WERI-Rb-1 (cell line): ENCODE measurements at regions not wholly inside any gene's neighbourhood (a gene's known extent, or its start where the extent isn't known, plus 50 kb on each side); places are given as distances from the start of the nearest gene placed in this dataset.

Source experiments
- DNase-seq: peaks from one replicate; pipeline ENCODE4 v3.0.0-alpha.2; 2020
- H3K27ac ChIP-seq: fragments of 250-450 bp; sonication (Bioruptor Pico); 2 replicates; pipeline ENCODE4 v1.5.1; 2020; ENCODE audit warnings: mild to moderate bottlenecking, moderate library complexity
- H3K27me3 ChIP-seq: fragments of 250-450 bp; sonication (Bioruptor Pico); 2 replicates; pipeline ENCODE4 v1.5.1; 2021; ENCODE audit warnings: mild to moderate bottlenecking, low read depth, moderate library complexity; ENCODE audit not compliant: insufficient read depth, severe bottlenecking
- H3K36me3 ChIP-seq: fragments of 250-450 bp; sonication (Bioruptor Pico); 2 replicates; pipeline ENCODE4 v1.5.1; 2020; ENCODE audit warnings: mild to moderate bottlenecking, moderate library complexity
- H3K4me3 ChIP-seq: 2 replicates; pipeline ENCODE4 v1.5.1; 2011; ENCODE audit warnings: low read depth, mild to moderate bottlenecking, control low read depth, low read length
- H3K9me3 ChIP-seq: fragments of 250-450 bp; sonication (Bioruptor Pico); 2 replicates; pipeline ENCODE4 v1.5.1; 2021; ENCODE audit warnings: mild to moderate bottlenecking, moderate library complexity; ENCODE audit not compliant: severe bottlenecking
- TF ChIP-seq, protein P1 (sequence below): IDR thresholded peaks from 2 replicates; pipeline ENCODE4 v1.5.1; 2011; ENCODE audit warnings: low read depth, mild to moderate bottlenecking, control low read depth, inconsistent platforms, low read length

DNA sequence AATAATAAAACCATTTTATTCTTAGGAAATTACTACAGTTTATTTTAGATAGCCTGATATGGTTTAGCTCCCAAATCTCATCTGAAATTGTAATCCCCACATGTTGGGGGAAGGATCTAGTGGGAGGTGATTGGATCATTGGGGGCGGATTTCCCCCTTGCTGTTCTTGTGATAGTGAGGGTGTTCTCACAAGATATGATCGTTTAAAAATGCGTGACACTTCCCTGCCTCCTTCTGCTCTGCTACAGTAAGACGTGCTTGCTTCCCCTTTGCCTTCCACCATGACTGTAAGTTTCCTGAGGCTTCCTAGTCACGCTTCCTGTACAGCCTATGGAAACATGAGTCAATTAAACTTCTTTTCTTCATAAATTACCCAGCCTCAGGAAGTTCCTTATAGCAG is 122.4 kb upstream of the FGF10 start:
- Histone ChIP-seq H3K27ac (no peak overlapping the region), H3K27me3 (no peaks in the 10 kb centered on the region)

DNA sequence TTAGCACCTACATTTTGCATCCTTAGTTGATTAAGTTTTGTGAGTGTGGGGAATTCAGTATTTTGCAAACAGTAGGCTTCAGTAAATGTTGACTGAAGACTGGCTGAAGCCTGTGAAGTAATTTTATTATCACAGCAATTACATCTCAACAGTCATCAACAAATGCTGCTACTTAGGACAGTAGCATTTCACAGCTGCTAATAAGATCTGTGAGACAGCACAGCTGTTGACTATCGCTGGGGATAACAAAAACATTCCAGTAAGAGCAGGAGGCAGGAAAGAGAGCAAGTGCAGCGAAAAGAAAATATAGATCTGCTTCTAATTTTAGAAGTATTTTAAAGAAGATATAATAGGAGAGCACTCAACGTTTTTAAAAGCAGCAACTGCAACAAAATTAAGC is 117.3 kb upstream of the FGF10 start:
- Histone ChIP-seq H3K27ac (no peak overlapping the region), H3K36me3 (no peaks in the 10 kb centered on the region), H3K27me3 (no peaks in the 10 kb centered on the region), H3K9me3 (no peaks in the 10 kb centered on the region), H3K4me3 (no peak overlapping the region)
- DNase-seq, result no peak
- TF ChIP-seq, protein P1, sequence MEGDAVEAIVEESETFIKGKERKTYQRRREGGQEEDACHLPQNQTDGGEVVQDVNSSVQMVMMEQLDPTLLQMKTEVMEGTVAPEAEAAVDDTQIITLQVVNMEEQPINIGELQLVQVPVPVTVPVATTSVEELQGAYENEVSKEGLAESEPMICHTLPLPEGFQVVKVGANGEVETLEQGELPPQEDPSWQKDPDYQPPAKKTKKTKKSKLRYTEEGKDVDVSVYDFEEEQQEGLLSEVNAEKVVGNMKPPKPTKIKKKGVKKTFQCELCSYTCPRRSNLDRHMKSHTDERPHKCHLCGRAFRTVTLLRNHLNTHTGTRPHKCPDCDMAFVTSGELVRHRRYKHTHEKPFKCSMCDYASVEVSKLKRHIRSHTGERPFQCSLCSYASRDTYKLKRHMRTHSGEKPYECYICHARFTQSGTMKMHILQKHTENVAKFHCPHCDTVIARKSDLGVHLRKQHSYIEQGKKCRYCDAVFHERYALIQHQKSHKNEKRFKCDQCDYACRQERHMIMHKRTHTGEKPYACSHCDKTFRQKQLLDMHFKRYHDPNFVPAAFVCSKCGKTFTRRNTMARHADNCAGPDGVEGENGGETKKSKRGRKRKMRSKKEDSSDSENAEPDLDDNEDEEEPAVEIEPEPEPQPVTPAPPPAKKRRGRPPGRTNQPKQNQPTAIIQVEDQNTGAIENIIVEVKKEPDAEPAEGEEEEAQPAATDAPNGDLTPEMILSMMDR, result no peak

More for the DNA sequence above, 122.4 kb upstream of the FGF10 start:
- DNase-seq, result no peak
- no peak overlapping the region for H3K4me3 ChIP-seq
- TF ChIP-seq, protein P1, result no peak
- no peaks in the 10 kb centered on the region for H3K36me3 ChIP-seq
- no peaks in the 10 kb centered on the region for H3K9me3 ChIP-seq

DNA sequence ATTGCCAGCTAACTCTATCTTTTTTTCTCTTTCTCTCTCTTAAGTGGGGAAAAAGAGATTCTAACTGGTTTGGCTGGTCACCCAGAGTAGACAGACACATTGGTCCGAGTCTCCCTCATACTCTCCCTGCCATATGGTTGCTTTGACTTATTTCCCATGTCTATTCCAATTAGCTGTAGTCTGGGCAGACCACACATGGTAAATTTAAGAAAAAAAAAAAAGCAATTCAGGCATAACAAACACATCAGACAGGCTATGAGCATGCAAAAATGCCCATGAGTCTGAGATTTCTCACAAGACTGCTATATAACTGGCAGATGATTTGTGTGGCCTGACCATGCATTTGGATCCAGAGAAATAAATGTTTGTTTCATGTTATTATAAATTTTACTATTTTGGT is 110.2 kb upstream of the FGF10 start:
- no peak overlapping the region for H3K4me3 ChIP-seq
- no peaks in the 10 kb centered on the region for H3K36me3 ChIP-seq

DNA sequence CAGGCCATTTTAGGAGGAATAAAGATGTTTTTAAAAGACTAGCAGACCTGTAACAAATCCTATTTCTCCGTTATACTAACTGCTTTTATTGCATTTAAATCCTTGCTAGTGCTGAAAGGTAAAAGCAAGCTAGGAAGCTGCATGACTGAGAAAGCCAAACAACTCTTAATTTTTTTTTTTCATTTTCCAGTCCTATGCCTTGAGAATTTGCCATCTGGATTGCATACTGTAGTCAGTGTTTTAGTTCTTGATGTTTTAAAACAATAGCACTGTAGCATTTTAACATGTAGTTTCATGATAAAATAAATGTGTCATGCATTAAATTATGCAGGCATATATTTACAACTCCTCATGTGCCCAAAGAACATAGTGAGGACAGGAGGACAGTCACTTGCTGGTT is 108.4 kb upstream of the FGF10 start:
- H3K9me3 ChIP-seq, result no peaks in the 10 kb centered on the region

More for the DNA sequence above, 110.2 kb upstream of the FGF10 start:
- no peak for DNase-seq
- Histone ChIP-seq H3K27ac (no peak overlapping the region), H3K27me3 (no peaks in the 10 kb centered on the region), H3K9me3 (no peaks in the 10 kb centered on the region)
- TF ChIP-seq, protein P1, result no peak

DNA sequence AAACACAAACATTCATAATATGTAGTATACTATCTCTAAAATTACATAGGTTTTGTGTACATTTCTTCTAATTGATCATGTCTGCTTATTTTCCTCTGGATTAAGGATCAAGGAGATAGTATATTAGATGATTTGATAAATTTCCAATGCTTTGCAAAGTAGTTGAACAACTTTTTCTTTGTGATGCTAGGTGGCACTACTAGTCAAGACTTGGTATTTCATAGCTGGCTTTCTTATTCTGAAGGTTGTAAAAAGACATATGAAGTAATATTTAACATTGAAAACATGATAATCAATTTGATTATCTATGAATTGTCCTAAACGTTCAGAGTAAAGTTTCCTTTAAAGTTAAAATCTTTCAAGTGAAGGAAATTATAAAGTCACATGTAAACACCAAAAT is 106.1 kb upstream of the FGF10 start:
- no peaks in the 10 kb centered on the region for H3K36me3 ChIP-seq
- no peak overlapping the region for H3K4me3 ChIP-seq
- TF ChIP-seq, protein P1, result no peak

More for the DNA sequence above, 108.4 kb upstream of the FGF10 start:
- Histone ChIP-seq H3K27ac (no peak overlapping the region), H3K27me3 (no peaks in the 10 kb centered on the region), H3K4me3 (no peak overlapping the region), H3K36me3 (no peaks in the 10 kb centered on the region)
- DNase-seq, result no peak
- TF ChIP-seq, protein P1, result no peak

DNA sequence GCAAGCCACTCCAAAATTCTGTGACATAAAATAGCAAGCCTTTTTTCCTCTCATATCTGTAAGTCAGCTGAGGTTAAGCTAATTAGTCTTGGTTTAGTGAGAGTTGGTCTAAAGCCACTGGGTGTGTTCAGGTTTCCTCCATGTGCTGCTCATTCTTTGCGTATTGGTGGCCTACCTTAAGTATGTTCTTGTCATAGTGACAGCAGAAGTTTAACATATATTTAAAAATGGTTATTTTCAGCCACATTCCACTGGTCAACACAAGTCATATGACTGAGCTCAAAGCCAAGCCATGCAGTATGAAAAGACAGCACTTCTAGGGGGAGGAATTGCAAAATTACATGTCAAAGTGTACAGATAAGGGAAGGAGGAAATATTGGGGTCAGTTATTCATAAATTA is 100.5 kb upstream of the FGF10 start:
- Histone ChIP-seq H3K27ac (no peak overlapping the region), H3K27me3 (no peaks in the 10 kb centered on the region), H3K9me3 (no peaks in the 10 kb centered on the region), H3K36me3 (no peaks in the 10 kb centered on the region), H3K4me3 (no peak overlapping the region)
- no peak for DNase-seq
- TF ChIP-seq, protein P1, result no peak

More for the DNA sequence above, 106.1 kb upstream of the FGF10 start:
- H3K27me3 ChIP-seq, result no peaks in the 10 kb centered on the region
- no peak overlapping the region for H3K27ac ChIP-seq
- DNase-seq, result no peak
- no peaks in the 10 kb centered on the region for H3K9me3 ChIP-seq
